GM06990 (cell line): ENCODE measurements at regions not wholly inside any gene's neighbourhood (a gene's known extent, or its start where the extent isn't known, plus 50 kb on each side); places are given as distances from the start of the nearest gene placed in this dataset.

Experiments used
- DNase-seq: peaks from one replicate; pipeline ENCODE4 v3.0.0-alpha.2; 2011; ENCODE audit not compliant: insufficient read length; ENCODE audit errors: extremely low read depth
- H3K27me3 ChIP-seq: replicated peaks from 2 replicates; pipeline ENCODE4 v1.6.0; 2011; ENCODE audit warnings: low read length; ENCODE audit not compliant: control insufficient read depth, insufficient read depth
- H3K36me3 ChIP-seq: 2 replicates; pipeline ENCODE4 v1.5.1; 2011; ENCODE audit warnings: low read length; ENCODE audit not compliant: control insufficient read depth, insufficient read depth
- H3K4me3 ChIP-seq: replicated peaks from 2 replicates; pipeline ENCODE4 v1.5.1; 2011; ENCODE audit warnings: low read depth, mild to moderate bottlenecking, control low read depth, low read length
- TF ChIP-seq, protein P1 (sequence below): IDR thresholded peaks from 2 replicates; pipeline ENCODE4 v1.5.1; 2011; ENCODE audit warnings: low read length, control low read depth, mild to moderate bottlenecking, inconsistent platforms; ENCODE audit not compliant: insufficient read depth, poor library complexity, severe bottlenecking

DNA sequence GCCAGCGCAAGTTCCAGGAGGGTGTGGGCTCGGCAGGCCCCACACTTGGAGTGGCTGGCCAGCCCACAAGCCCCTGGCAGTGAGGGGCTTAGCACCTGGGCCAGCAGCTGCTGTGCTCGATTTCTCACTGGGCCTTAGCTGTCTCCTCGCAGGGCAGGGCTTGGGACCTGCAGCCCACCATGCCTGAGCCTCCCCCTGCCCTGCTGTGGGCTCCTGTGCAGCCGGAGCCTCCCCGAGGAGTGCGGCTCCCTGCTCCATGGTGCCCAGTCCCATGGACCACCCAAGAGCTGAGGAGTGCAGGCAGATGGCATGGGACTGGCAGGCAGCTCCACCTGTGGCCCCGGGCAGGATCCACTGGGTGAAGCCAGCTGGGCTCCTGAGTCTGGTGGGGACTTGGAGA is 139.2 kb upstream of the CXCL13 start:
- no peak overlapping the region for H3K4me3 ChIP-seq
- no peaks in the 10 kb centered on the region for H3K27me3 ChIP-seq
- TF ChIP-seq, protein P1, sequence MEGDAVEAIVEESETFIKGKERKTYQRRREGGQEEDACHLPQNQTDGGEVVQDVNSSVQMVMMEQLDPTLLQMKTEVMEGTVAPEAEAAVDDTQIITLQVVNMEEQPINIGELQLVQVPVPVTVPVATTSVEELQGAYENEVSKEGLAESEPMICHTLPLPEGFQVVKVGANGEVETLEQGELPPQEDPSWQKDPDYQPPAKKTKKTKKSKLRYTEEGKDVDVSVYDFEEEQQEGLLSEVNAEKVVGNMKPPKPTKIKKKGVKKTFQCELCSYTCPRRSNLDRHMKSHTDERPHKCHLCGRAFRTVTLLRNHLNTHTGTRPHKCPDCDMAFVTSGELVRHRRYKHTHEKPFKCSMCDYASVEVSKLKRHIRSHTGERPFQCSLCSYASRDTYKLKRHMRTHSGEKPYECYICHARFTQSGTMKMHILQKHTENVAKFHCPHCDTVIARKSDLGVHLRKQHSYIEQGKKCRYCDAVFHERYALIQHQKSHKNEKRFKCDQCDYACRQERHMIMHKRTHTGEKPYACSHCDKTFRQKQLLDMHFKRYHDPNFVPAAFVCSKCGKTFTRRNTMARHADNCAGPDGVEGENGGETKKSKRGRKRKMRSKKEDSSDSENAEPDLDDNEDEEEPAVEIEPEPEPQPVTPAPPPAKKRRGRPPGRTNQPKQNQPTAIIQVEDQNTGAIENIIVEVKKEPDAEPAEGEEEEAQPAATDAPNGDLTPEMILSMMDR, result no peak
- DNase-seq, result no peak
- no peaks in the 10 kb centered on the region for H3K36me3 ChIP-seq

DNA sequence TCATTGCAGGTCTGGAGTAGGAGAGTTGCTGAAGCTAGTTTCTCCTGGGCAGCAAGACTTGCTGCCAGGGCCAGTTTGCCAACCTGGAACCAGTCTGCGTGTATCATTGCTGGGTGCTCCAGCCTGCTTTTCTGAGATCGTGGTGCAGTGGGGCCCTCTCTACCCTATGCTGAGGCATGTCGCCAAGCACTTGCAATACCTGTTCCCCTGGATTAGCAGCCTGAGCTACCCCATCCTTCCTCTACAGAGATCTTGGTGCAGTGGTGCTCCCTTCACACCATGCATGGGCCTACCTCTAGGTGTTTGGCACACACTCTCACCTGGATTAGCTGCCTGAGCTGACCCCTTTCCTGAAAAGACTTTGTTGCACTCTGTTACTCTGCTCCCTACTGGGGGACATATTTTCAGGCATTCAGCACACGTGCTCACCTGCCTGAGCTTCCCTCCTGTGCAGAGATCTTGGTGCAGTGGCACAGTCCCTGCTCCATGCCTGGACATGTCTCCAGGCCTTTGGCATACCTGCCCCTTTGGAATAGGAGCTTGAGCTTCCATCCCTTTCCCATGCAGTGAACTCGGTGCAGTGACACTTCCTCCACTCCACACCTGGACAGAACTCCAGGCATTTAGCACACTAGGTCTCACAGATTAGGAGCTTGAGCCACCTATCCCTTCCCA is 133.7 kb upstream of the CXCL13 start:
- H3K36me3 ChIP-seq, result no peaks in the 10 kb centered on the region
- no peak for DNase-seq
- TF ChIP-seq, protein P1, result no peak
- H3K27me3 ChIP-seq, result no peaks in the 10 kb centered on the region
- no peak overlapping the region for H3K4me3 ChIP-seq

DNA sequence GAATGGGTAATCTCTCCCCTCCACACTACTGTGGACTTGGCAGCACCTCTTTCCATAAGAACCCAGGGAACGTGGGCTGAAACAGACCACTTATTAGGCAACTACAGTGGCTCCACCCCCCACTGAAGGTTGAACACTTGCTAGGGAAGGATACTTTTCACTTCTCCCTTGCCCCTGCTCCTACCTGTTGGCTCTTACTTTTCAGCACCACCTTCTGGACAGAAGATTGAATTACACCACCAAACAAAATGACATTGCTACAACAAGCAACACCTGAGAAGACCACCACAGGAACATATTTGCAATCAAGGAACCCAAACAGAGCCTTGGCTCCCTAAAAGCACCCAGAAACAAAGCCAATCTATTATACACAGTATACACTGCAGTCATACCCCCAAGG is 132.1 kb upstream of the CXCL13 start:
- Histone ChIP-seq H3K27me3 (no peaks in the 10 kb centered on the region), H3K36me3 (no peaks in the 10 kb centered on the region), H3K4me3 (no peak overlapping the region)
- no peak for DNase-seq
- TF ChIP-seq, protein P1, result peak; percentile 54

DNA sequence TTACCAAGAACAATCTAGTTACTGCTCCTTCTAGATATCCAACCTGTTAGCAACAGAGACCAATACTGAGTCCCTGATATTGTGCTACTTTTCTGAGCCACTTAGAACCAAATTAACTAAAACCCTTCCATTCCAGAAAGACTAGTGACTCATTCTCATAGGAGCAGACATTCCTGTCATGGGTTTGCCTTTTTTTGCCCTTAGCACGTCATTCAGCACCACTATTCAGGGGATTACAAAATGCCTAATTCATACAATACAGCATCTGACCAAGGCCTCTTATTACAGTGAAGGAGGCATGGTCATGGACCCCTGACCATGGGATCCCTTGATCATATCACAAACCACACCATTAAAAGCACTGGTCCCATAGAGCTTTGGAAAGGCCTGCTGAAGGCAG is 123.8 kb upstream of the CXCL13 start:
- H3K27me3 ChIP-seq, result no peaks in the 10 kb centered on the region; the same call in 1 of the 2 replicates
- TF ChIP-seq, protein P1, result no peak
- no peaks in the 10 kb centered on the region for H3K36me3 ChIP-seq
- H3K4me3 ChIP-seq, result no peak overlapping the region
- DNase-seq, result no peak

DNA sequence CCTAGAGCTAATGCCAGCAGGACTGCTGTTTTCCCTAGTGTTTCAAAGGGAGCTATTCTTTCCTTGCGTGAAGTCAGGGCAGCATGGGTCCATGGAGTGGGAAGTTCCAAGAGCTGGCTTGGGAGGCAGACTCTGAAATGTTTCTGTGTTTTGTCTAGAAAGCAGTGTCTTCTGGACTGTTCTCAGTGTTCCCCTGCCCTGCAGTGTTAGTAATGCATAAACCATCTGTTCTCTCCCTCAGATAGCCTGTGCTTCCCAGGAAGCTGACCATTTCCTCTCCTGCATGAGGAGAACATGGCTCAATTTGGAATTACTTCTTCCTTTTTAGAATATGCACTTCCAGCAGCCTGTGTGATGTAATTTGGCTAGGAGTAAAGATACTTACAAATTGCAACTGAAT is 116.7 kb upstream of the CXCL13 start:
- TF ChIP-seq, protein P1, result no peak
- Histone ChIP-seq H3K4me3 (no peak overlapping the region), H3K27me3 (peaks cover 1% of the 10 kb centered on the region; the same call in 1 of the 2 replicates), H3K36me3 (no peaks in the 10 kb centered on the region)
- DNase-seq, result no peak
